HL-60 (cell line): ENCODE measurements at regions not wholly inside any gene's neighbourhood (a gene's known extent, or its start where the extent isn't known, plus 50 kb on each side); places are given as distances from the start of the nearest gene placed in this dataset.

Experiments used
- CTCF ChIP-seq: IDR thresholded peaks from one replicate; pipeline ENCODE4 v1.5.1; 2011; ENCODE audit warnings: low read length, control low read depth, inconsistent platforms; ENCODE audit not compliant: insufficient read depth
- GABPA ChIP-seq: IDR thresholded peaks from 2 replicates; pipeline ENCODE4 v1.6.1; 2012; ENCODE audit warnings: low read depth
- POLR2AphosphoS5 ChIP-seq: IDR thresholded peaks from 2 replicates; pipeline ENCODE4 v1.6.1; 2012; ENCODE audit warnings: low read depth
- REST ChIP-seq: IDR thresholded peaks from 2 replicates; pipeline ENCODE4 v1.6.1; 2012; ENCODE audit warnings: low read depth; ENCODE audit not compliant: insufficient replicate concordance

- TF ChIP-seq CTCF: no peak
- TF ChIP-seq REST: no peak
- TF ChIP-seq POLR2AphosphoS5: no peak
- no peak for TF ChIP-seq GABPA
These were observed 115.0 kb downstream of the OGFRL1 start for GRCh38 chr6:71403422-71404134.
